ENCODE measurements at regions not wholly inside any gene's neighbourhood (a gene's known extent, or its start where the extent isn't known, plus 50 kb on each side); places are given as distances from the start of the nearest gene placed in this dataset.
"Not testable (repeated sequence)": the region's sequence is repeated elsewhere in the genome, so short reads cannot be mapped to it uniquely, and the experiment has no call there.

- not testable (repeated sequence) for TF ChIP-seq CTCF, POLR2A (IDR thresholded peaks at IDR 0.05)
Measured at GRCh38 chr1:858649-859041, 65.1 kb upstream of the SAMD11 start.

All from tibial nerve (tissue), 3 donors.